ENCODE measurements at regions not wholly inside any gene's neighbourhood (a gene's known extent, or its start where the extent isn't known, plus 50 kb on each side); places are given as distances from the start of the nearest gene placed in this dataset.

DNA sequence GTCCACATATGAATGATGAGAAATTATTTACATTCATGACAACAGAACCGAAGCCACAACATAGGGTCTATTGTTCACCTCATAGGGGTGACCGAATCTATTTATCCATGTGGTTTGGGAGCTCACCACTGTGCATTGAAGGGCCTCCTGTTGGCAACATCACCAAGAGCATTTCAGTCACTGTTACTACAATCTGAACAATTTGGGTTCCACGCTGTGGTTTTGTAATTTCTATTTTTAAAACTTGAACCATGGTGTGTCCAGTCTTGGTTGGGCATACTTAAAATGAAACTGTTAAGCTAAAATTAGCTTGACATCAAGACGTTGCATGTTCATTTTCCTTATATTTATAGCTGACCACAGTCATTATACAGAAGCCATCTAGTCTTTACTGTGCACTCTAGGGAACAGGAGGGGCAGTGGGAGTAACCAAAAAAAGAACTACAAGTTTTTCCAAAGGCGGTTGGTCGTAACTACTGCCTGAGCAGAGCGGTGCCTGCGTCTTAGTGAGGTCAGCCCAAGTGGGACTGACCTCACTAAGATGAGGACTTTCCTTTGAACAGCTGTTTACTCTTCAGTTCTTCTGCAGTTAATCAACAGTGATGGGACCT, 192.1 kb downstream of the SPRY1 start:
- no peak for TF ChIP-seq ZFX (IDR thresholded peaks at IDR 0.05)
- TF ChIP-seq, protein P1, sequence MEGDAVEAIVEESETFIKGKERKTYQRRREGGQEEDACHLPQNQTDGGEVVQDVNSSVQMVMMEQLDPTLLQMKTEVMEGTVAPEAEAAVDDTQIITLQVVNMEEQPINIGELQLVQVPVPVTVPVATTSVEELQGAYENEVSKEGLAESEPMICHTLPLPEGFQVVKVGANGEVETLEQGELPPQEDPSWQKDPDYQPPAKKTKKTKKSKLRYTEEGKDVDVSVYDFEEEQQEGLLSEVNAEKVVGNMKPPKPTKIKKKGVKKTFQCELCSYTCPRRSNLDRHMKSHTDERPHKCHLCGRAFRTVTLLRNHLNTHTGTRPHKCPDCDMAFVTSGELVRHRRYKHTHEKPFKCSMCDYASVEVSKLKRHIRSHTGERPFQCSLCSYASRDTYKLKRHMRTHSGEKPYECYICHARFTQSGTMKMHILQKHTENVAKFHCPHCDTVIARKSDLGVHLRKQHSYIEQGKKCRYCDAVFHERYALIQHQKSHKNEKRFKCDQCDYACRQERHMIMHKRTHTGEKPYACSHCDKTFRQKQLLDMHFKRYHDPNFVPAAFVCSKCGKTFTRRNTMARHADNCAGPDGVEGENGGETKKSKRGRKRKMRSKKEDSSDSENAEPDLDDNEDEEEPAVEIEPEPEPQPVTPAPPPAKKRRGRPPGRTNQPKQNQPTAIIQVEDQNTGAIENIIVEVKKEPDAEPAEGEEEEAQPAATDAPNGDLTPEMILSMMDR (conservative IDR thresholded peaks at IDR 0.05): no peak
